HEK293 (cell line): ENCODE measurements at regions not wholly inside any gene's neighbourhood (a gene's known extent, or its start where the extent isn't known, plus 50 kb on each side); places are given as distances from the start of the nearest gene placed in this dataset.
"Not testable (repeated sequence)": the region's sequence is repeated elsewhere in the genome, so short reads cannot be mapped to it uniquely, and the experiment has no call there.

Experiments
- CTCF ChIA-PET: fragments of 350-600 bp; formaldehyde crosslinking; extraction: SDS; loops from one replicate; lab custom pipeline; 2021; ENCODE audit warnings: antibody characterized with exemption; lab: Yijun Ruan, JAX
- POLR2A ChIA-PET: fragments of 300-600 bp; formaldehyde crosslinking; extraction: SDS; loops from one replicate; lab custom pipeline; 2020; ENCODE audit warnings: antibody characterized with exemption, inconsistent platforms; lab: Yijun Ruan, JAX
- H3K27ac ChIP-seq: fragments of 200-500 bp; sonication (Bioruptor generic); 2 replicates; pipeline ENCODE4 v1.5.1; 2014; ENCODE audit warnings: low read depth, low read length, control low read depth, inconsistent platforms; ENCODE audit errors: extremely low read depth
- H3K36me3 ChIP-seq, 2 experiments: fragments of 200-500 bp in 1 of 2; sonication (Bioruptor generic) in 1 of 2; 1 replicate in 1 of 2; 2 replicates in 1 of 2; pipeline ENCODE4 v1.5.1; 2014 to 2017; ENCODE audit warnings: inconsistent platforms in 2 of 2, low read length in 2 of 2; ENCODE audit not compliant: control insufficient read depth in 2 of 2, insufficient read depth in 1 of 2
- H3K4me1 ChIP-seq: fragments of 200-500 bp; sonication (Bioruptor generic); 2 replicates; pipeline ENCODE4 v1.5.1; 2014; ENCODE audit warnings: mild to moderate bottlenecking, low read length, inconsistent platforms; ENCODE audit not compliant: control insufficient read depth, insufficient read depth
- H3K4me3 ChIP-seq: 2 replicates; pipeline ENCODE4 v1.5.1; 2011; ENCODE audit warnings: low read depth, mild to moderate bottlenecking, control low read depth, low read length, moderate library complexity
- H3K9me3 ChIP-seq: fragments of 200-500 bp; sonication (Bioruptor generic); 2 replicates; pipeline ENCODE4 v1.5.1; 2014; ENCODE audit warnings: low read depth, low read length, inconsistent platforms; ENCODE audit not compliant: control insufficient read depth, insufficient read depth
- PBX3 ChIP-seq: sonication (generic); formaldehyde crosslinking; IDR thresholded peaks from 2 replicates; pipeline ENCODE4 v1.8.1; 2022; ENCODE audit warnings: mild to moderate bottlenecking, moderate library complexity, missing genetic modification reagents
- PRDM1 ChIP-seq: fragments of 450-650 bp; formaldehyde crosslinking; IDR thresholded peaks from 2 replicates; pipeline ENCODE4; 2016; ENCODE audit warnings: missing biosample characterization, missing genetic modification characterization
- REST ChIP-seq: fragments of 450-650 bp; formaldehyde crosslinking; IDR thresholded peaks from 2 replicates; pipeline ENCODE4 v1.5.1; 2016; ENCODE audit warnings: missing biosample characterization, missing genetic modification characterization
- YY2 ChIP-seq: fragments of 450-650 bp; formaldehyde crosslinking; IDR thresholded peaks from 2 replicates; pipeline ENCODE4 v1.5.1; 2016; ENCODE audit warnings: missing biosample characterization, missing genetic modification characterization
- ZBTB11 ChIP-seq: fragments of 450-650 bp; formaldehyde crosslinking; conservative IDR thresholded peaks from 2 replicates; pipeline ENCODE4 v1.5.1; 2016; ENCODE audit warnings: low read depth, missing biosample characterization, missing genetic modification characterization
- ZBTB44 ChIP-seq: fragments of 450-650 bp; IDR thresholded peaks from 2 replicates; pipeline ENCODE4 v1.5.1; 2018; ENCODE audit warnings: missing biosample characterization, mild to moderate bottlenecking, missing genetic modification characterization
- ZFP3 ChIP-seq: fragments of 450-650 bp; formaldehyde crosslinking; IDR thresholded peaks from 2 replicates; pipeline ENCODE4 v1.5.1; 2016; ENCODE audit warnings: low read depth, missing biosample characterization, missing genetic modification characterization
- ZFP37 ChIP-seq: fragments of 450-650 bp; formaldehyde crosslinking; IDR thresholded peaks from 2 replicates; pipeline ENCODE4 v1.5.1; 2016; ENCODE audit warnings: missing biosample characterization, missing genetic modification characterization
- ZNF133 ChIP-seq: fragments of 450-650 bp; formaldehyde crosslinking; IDR thresholded peaks from 2 replicates; pipeline ENCODE4 v1.5.1; 2016; ENCODE audit warnings: missing biosample characterization, missing genetic modification characterization
- ZNF211 ChIP-seq: fragments of 450-650 bp; formaldehyde crosslinking; IDR thresholded peaks from 2 replicates; pipeline ENCODE4 v1.5.1; 2016; ENCODE audit warnings: low read depth, missing biosample characterization, missing genetic modification characterization
- ZNF24 ChIP-seq: fragments of 450-650 bp; formaldehyde crosslinking; IDR thresholded peaks from 2 replicates; pipeline ENCODE4 v1.5.1; 2016; ENCODE audit warnings: missing biosample characterization, missing genetic modification characterization
- ZNF280C ChIP-seq: fragments of 450-650 bp; formaldehyde crosslinking; IDR thresholded peaks from 2 replicates; pipeline ENCODE4 v1.5.1; 2016; ENCODE audit warnings: missing biosample characterization, missing genetic modification characterization
- ZNF366 ChIP-seq: fragments of 450-650 bp; formaldehyde crosslinking; conservative IDR thresholded peaks from 2 replicates; pipeline ENCODE4 v1.5.1; 2016; ENCODE audit warnings: missing biosample characterization, missing genetic modification characterization
- ZNF548 ChIP-seq: fragments of 450-650 bp; formaldehyde crosslinking; IDR thresholded peaks from 2 replicates; pipeline ENCODE4 v1.5.1; 2016; ENCODE audit warnings: missing biosample characterization, missing genetic modification characterization
- ZNF596 ChIP-seq: fragments of 450-650 bp; IDR thresholded peaks from 2 replicates; pipeline ENCODE4 v1.5.0; 2018; ENCODE audit warnings: missing biosample characterization, mild to moderate bottlenecking, missing genetic modification characterization, moderate library complexity
- ZNF610 ChIP-seq: fragments of 450-650 bp; formaldehyde crosslinking; IDR thresholded peaks from 2 replicates; pipeline ENCODE4 v1.5.1; 2016; ENCODE audit warnings: missing biosample characterization, missing genetic modification characterization, borderline replicate concordance
- ZNF626 ChIP-seq: fragments of 450-650 bp; sonication (Bioruptor Pico); formaldehyde crosslinking; IDR thresholded peaks from 2 replicates; pipeline ENCODE4 v1.5.1; 2018; ENCODE audit warnings: missing biosample characterization, missing genetic modification characterization, inconsistent platforms
- ZNF629 ChIP-seq: fragments of 450-650 bp; formaldehyde crosslinking; IDR thresholded peaks from 2 replicates; pipeline ENCODE4 v1.5.1; 2017; ENCODE audit warnings: missing biosample characterization, missing genetic modification characterization
- ZNF785 ChIP-seq: fragments of 450-650 bp; formaldehyde crosslinking; IDR thresholded peaks from 2 replicates; pipeline ENCODE4 v1.5.1; 2016; ENCODE audit warnings: missing biosample characterization, missing genetic modification characterization
- ZSCAN5A ChIP-seq: fragments of 450-650 bp; formaldehyde crosslinking; IDR thresholded peaks from 2 replicates; pipeline ENCODE4 v1.5.1; 2016; ENCODE audit warnings: missing biosample characterization, missing genetic modification characterization

- no peak for TF ChIP-seq ZNF610
- TF ChIP-seq ZNF133 (tag by site-specific recombination): no peak
- TF ChIP-seq ZSCAN5A: no peak
- TF ChIP-seq ZBTB11 (tag by site-specific recombination): no peak
- no peak for TF ChIP-seq ZNF548
- TF ChIP-seq ZNF629 (tag by site-specific recombination): no peak
- TF ChIP-seq, all 188 proteins: peak for 0
These were observed 227.8 kb upstream of the TACR3 start (continued) for GRCh38 chr4:103947617-103948016.

GRCh38 chr4:103946621-103947268, 227.0 kb upstream of the TACR3 start:
- H3K27ac ChIP-seq, H3K9me3 ChIP-seq, H3K4me3 ChIP-seq, H3K4me1 ChIP-seq, POLR2A ChIA-PET, H3K36me3 ChIP-seq: not testable (repeated sequence)
- CTCF ChIA-PET: interaction anchor here (0.7 kb wide), 1 partner anchor 58 kb away, joined by 3 read pairs; no protein-coding TSS in a partner anchor

- Histone ChIP-seq H3K4me3 (no peak overlapping the region), H3K4me1 (no peaks in the 10 kb centered on the region), H3K9me3 (no peaks in the 10 kb centered on the region), H3K36me3 (no peaks in the 10 kb centered on the region), H3K27ac (no peak overlapping the region)
- ChIA-PET CTCF (no interaction called here), POLR2A (no interaction called here)
- TF ChIP-seq ZNF366 (tag by site-specific recombination) (no peak), PBX3 (CRISPR knock-in tag) (no peak), ZNF280C (tag by site-specific recombination) (no peak), PRDM1 (tag by site-specific recombination) (no peak), ZNF785 (tag by site-specific recombination) (no peak), ZNF211 (tag by site-specific recombination) (no peak), ZFP3 (tag by site-specific recombination) (no peak), ZBTB44 (no peak), ZNF24 (tag by site-specific recombination) (no peak), ZNF626 (tag by site-specific recombination) (no peak), ZFP37 (tag by site-specific recombination) (no peak), REST (no peak), ZNF596 (tag by site-specific recombination) (no peak), ZNF133 (tag by site-specific recombination) (no peak), YY2 (tag by site-specific recombination) (no peak)
These were observed 218.7 kb upstream of the TACR3 start for GRCh38 chr4:103938488-103938887.
